NCI-H345 (cell line): ENCODE measurements at regions not wholly inside any gene's neighbourhood (a gene's known extent, or its start where the extent isn't known, plus 50 kb on each side); places are given as distances from the start of the nearest gene placed in this dataset.

Source experiments
- DNase-seq: peaks from one replicate; lab custom pipeline; 2025; lab: John Stamatoyannopoulos, UW

DNA sequence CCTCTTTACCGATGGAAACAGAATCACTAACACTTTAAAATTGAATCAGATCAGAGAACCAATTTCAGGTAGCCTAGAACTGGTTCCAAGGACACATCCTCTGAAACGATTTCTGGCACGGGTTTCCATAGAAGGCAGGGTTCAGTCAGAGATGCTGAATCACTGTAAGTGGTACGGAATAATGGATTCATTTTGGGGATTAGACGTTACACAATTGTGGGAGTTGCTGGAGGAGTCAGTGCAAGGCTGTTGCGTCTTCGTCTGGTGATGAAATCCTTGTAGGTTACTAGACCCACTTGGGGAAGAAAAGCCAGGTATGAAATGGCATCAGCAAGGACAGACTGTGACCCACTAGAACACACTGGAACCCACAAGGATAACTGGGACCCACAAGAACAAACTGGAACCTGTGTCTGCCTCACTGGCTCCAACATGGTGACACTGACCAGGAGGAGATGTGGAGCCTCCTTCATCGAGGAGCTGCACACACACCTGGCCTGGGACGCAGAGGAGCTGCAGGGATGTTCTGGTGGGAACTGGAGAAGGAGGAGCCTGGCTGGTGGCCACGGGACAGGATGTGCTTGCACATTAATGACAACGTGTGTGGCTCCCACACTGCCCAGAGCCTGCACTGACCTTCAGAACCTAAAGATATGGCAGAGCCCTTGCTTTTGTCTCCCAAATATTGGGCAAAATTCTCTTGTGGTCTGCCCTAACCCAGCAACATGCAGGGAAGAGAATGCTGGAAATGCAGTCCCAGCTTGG, 105.1 kb downstream of the TRAPPC11 start:
- no peak for DNase-seq

DNA sequence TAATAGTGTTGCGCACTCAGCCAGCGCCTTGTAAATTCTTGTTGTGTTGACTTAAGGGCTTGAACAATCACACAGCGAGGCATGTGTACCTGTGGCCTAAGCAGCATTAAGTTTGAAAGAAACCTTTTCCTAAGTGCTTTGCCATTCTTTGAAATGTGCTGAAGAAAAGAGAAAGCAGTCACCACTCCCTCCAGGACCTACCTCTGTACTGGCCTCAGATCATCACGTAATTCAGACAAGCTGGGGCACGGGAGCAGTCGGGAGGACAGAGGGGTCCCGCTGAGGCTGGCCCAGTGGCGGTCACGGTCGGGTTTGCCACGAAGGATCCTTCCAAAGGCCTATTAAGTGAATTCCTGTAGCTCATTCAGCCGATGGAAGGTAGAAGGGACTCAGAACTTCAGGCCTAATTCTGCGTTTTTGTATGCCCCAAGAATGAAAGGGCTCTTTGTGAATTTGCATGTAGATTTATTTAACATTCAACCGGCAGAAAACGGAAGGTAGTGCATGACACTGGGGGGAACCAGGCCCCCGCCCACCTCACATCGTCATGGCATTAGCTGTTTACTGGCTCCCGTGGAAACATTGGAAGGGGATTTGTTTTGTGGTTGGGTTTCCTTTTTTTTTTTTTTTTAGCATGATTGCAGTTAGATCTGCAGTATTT, 106.3 kb downstream of the TRAPPC11 start:
- DNase-seq: no peak

DNA sequence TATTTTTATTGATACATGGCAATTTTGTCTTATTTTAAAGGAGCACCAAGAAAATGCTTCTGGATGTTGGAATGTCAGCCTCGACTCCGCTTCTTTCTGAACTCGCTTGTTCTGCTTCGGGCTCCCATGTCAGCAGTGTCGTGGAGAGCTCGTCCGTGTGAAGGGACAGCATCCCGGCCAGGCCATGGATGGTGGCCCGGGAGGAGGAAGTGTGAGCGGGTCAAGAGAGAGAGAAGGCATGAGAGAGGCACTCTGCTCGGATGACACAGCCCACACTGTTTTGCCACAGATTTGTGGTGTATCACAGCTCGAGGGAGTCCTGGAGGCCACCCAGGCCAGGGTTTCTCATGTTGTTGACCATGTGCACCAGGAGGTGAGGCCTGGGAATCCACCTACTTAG, 107.0 kb downstream of the TRAPPC11 start:
- no peak for DNase-seq

GRCh38 chr4:183770906-183771305, 111.8 kb downstream of the TRAPPC11 start:
- DNase-seq: no peak

DNA sequence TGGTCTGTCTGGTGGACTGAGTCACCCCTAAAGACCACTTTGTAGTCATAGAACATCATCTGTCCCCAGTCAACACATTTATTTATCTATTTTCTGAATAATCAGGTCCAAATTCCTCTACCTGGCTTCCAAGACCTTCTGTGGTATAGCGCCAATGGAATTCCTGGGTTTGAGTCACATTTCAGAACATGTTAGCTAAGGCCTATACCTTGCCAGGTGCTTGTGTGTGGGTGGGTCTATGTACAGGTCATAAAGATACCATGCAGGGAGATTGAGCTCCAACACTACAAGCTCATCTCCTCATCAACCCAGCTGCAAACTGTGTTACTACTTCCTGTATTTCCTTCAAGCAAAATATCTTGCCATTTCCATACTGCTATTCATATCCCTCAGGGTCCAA, 113.3 kb downstream of the TRAPPC11 start:
- no peak for DNase-seq

DNA sequence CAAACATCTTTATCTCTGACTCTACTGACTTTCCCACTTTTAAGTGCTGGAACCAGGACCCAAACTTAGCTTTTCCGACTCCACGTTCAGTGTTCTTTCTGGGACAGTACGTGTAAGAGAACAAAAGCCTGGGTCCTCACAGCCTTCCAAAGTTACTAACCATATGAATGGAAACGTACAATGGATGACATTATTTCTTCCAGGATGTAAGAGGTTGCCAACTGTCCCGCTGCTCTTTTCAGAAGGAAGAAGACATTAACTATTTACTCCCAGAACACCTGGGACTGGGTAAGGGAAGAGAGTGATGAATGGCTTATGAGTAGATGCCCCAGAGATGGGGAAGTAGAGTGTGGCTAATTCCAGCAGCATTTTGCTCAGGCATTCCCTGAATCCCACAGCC, 114.7 kb downstream of the TRAPPC11 start:
- DNase-seq: no peak

- DNase-seq: no peak
These were observed 121.8 kb upstream of the STOX2 start for GRCh38 chr4:183783306-183783705.

GRCh38 chr4:183783991-183784553, 121.0 kb upstream of the STOX2 start:
- no peak for DNase-seq

DNA sequence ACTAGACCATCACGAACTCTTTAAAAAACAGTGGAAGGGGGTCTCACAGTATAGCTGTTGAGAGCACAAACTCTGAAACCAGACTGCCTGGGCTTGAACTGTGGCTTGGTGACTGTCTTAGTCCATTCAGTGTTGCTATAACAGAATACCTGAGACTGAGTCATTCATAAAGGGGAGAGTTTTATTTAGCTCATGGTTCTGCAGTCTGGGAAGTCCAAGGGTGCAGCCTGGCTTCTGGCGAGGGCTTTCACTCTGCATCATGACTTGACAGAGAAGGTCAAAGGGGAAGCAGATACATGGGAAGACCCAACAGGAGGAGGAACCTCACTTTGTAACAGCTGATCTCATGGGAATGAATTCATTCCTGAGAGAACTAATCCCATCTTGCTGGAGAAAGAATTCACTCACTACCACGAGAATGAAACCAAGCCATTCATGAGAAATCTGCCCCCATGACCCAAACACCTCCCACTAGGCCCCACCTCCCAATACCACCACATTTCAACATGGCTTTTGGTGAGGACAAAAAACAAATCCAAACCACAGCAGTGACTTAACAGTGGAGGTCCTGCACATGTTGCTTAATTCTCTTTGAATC, 116.7 kb upstream of the STOX2 start:
- no peak for DNase-seq

DNA sequence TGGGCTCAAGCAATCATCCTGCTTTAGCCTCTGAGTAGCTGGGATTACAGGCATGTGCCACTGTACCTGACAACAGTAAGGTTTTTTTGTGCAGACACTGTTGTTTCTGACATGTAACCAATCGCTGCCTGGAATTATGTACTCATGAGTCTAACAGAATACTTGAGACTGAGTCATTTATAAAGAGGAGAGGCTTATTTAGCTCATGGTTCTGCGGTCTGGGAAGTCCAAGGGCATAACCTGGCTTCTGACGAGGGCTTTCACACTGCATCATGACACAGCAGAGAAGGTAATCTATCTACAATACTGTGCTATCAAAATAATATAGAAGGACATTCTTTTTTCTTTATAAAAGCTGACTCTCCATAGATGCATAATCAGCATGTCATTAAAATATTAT, 115.5 kb upstream of the STOX2 start:
- DNase-seq: no peak

GRCh38 chr4:183790661-183791060, 114.4 kb upstream of the STOX2 start:
- no peak for DNase-seq

DNA sequence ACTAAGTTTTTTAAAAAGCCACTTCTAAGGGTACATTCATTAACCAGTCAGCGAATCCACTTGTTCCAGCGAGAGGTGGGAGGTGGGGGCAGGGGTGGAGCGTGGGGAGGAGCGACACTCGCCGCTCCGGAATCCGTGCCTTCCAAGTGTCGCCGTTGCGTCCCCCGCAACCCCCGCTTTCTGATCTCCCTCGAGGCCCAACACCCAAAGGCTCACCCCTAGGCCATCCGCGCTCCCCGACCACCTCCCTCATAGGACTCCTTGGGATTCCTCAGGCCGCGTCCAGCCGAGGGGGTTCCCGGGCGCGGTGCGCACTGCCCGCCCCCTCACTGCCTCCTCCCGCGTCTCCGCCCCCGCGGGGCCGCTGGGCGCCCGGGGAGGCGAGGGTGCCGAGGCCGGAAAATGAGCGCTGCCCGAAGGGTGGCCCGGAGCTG, 108.1 kb upstream of the STOX2 start:
- peak; percentile 53 for DNase-seq

DNA sequence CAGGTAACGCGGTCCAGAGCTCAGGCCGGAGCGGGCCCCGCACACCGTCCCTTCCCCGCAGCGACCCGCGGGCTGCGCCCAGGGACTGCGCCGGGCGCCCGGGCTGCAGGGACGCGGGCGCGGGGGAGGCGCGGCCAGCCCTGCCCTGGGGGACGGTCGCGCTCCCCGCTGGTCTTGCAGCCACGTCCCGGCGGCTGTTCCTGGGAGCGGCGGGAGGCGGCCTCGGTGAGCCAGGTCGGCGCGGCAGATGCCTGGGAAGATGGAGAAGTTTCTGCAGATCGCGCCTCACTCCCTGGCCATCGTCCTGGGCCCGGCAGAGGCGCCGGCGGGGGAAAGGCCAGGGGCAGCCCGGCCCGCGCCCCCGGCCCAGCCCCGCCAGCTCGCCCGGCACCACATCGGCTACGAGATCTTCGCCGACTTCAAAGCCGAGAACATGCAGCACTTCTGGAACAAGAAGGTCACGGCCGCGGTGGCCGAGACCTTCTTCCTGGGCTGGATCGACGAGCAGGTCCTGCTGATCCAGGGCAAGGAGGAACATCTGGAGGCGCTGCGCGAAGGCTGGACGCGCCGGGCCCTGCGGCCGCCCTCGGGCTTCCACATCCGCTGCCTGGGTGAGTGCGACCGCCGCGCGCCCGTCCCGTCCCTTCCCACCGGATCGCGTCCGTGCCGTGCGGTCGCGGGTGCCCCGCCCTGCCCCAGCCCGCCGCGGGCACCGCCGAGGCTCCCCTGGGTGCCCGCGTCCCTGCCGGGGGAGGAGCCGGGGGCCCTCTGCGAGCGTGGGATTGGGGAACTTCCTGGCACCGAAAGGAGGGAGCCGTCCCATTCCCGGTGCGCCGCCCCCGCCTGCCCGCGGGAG, 107.4 kb upstream of the STOX2 start:
- peak; percentile 48 for DNase-seq

- DNase-seq: peak; percentile 42
These were observed 106.5 kb upstream of the STOX2 start for GRCh38 chr4:183798301-183799253.

- no peak for DNase-seq
These were observed 103.5 kb upstream of the STOX2 start for GRCh38 chr4:183801457-183802165.

DNA sequence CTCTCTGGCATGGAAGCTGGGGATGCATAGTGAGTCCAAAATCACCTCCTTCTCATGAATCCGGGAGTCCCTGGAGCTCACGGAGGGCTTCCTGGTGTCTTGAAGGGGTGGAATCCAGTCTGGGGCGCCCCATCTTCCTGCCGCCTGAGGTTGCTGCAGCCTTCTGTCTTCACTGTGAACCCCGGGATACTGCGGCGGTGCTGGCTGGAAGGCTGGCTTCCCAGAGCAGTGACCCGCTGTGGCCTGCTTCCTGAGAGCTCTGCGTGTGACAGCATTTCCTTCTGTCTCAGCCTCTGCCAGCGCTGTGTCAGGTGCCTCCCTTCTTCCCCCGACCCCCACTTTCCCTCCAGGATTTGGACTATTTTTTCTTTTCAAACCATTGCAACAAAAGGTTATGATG, 98.8 kb upstream of the STOX2 start:
- DNase-seq: no peak

GRCh38 chr4:183807420-183808096, 97.5 kb upstream of the STOX2 start:
- DNase-seq: no peak

- DNase-seq: no peak
These were observed 97.0 kb upstream of the STOX2 start for GRCh38 chr4:183808097-183808456.

DNA sequence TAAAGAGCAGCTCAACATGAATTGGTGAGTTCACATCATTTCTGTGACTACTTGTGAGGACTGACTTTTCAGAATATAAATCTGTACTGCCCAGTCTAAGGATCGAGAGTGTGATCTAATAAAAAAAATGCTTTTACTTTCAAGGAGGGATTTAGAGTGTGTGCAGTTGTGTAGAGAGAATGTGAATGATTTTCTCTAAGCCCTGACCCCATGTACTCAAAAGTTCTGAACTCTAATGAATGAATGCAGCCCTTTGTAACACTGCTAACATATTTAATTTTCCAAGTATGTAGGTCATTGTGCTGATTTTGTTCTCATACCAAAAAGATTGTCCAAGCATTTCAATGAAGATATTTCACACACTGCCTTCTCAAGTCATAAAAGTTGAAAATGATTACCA, 92.5 kb upstream of the STOX2 start:
- DNase-seq: no peak

GRCh38 chr4:183814461-183814860, 90.6 kb upstream of the STOX2 start:
- DNase-seq: no peak
